ENCODE measurements at regions not wholly inside any gene's neighbourhood (a gene's known extent, or its start where the extent isn't known, plus 50 kb on each side); places are given as distances from the start of the nearest gene placed in this dataset.
A peak's percentile ranks its signal among the peaks of the same experiment; 100 is the strongest.

DNA sequence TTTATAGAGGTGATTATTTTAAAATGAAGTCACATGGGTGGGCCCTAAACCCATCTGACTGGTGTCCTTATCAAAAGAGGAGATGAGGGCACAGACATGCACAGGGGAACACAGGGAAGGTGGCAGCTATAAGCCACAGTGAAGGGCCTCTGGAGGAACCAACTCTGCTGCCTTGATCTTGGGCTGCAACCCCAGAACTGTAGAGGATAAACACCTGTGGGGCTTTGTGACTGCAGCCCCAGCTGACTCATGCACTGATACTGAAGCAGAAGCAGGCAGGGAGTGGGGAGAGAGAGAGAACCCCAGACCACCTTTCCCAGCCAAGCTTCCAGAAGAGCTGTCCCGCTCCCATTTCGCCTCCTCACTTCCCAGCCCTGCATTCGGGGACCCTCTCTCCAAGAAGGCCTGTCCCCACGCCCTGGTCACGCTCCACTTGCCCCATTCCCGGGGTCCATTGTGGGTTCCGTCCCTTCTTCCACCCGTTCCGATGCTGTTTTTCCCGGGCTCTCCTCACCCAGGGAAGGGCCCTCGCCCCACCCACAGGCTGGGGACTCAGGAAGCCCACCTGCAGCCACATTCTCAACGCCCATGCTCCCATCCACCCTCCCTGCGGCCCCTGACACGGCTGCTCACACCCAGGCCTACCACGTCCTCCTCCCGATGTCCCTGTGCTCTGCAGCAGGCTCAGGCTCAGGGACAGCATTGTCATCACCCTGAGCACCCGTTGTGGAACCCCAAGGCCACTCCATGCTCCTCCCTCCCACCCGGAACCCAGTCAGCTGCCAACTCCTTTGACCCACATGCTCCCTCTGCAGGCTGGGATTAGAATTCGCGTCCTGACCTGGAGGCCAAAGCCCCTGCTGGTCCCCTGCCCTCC lies 90.8 kb upstream of the SHANK2 start:
- peak; percentile 6 for DNase-seq

GRCh38 chr11:71342116-71342515 lies 89.7 kb upstream of the SHANK2 start:
- no peaks in the 10 kb centered on the region for H3K36me3 Mint-ChIP-seq
- H3K9me3 Mint-ChIP-seq = no peaks in the 10 kb centered on the region
- H3K27me3 Mint-ChIP-seq = peaks cover 3% of the 10 kb centered on the region
- no peak for DNase-seq
- H3K4me3 Mint-ChIP-seq = no peak overlapping the region
- no peak overlapping the region for H3K27ac Mint-ChIP-seq
- no peaks in the 10 kb centered on the region for H3K4me1 Mint-ChIP-seq

More for the DNA sequence above, 90.8 kb upstream of the SHANK2 start:
- no peak overlapping the region for H3K27ac Mint-ChIP-seq
- no peaks in the 10 kb centered on the region for H3K9me3 Mint-ChIP-seq
- H3K27me3 Mint-ChIP-seq = peaks cover 3% of the 10 kb centered on the region
- H3K36me3 Mint-ChIP-seq = no peaks in the 10 kb centered on the region
- H3K4me3 Mint-ChIP-seq = no peak overlapping the region
- no peaks in the 10 kb centered on the region for H3K4me1 Mint-ChIP-seq

DNA sequence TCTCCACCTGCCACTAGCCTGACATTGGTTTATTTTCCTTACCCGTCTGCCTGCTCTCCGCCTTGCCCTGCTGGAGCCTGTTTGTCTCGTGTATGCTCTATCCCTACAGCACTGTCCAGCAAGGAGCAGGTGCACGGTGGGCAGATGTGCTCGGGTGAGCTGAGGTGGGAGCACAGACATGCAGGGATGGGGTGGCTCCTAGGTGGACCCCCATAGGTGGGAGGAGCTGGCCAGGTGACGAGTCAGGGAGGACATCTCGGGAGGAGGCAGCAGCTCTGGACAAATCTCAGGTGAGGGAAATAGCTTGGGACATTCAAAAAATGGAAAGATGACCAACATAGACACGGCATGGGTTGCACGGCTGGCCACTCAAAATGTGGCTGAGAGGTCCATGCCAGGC lies 89.2 kb upstream of the SHANK2 start:
- no peaks in the 10 kb centered on the region for H3K4me1 Mint-ChIP-seq
- H3K27me3 Mint-ChIP-seq = peaks cover 3% of the 10 kb centered on the region
- no peak overlapping the region for H3K27ac Mint-ChIP-seq
- no peak for DNase-seq
- H3K36me3 Mint-ChIP-seq = no peaks in the 10 kb centered on the region
- H3K9me3 Mint-ChIP-seq = no peaks in the 10 kb centered on the region
- no peak overlapping the region for H3K4me3 Mint-ChIP-seq

DNA sequence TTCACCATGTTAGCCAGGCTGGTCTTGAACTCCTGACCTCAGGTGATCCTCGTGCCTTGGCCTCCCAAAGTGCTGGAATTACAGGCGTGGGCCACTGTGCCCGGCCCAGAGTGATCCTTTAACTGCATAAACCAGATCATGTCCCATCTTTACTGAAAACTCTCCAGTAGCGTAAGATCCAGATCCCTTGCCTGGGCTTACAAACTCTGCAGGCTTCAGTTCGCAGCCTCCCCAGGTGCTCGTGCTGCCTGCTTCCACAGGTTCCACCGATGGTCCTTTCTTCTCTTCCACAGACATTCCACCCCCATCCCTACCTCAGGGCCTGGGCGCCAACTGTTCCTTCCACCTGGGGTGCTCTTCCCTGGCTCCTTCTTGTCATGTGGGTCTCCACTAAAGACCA lies 88.8 kb upstream of the SHANK2 start:
- Mint-ChIP-seq H3K9me3 (no peaks in the 10 kb centered on the region), H3K4me3 (no peak overlapping the region), H3K27ac (no peak overlapping the region), H3K27me3 (peaks cover 3% of the 10 kb centered on the region), H3K36me3 (no peaks in the 10 kb centered on the region), H3K4me1 (no peaks in the 10 kb centered on the region)
- DNase-seq = no peak

- DNase-seq = no peak
- Mint-ChIP-seq H3K4me3 (no peak overlapping the region), H3K27me3 (peaks cover 3% of the 10 kb centered on the region), H3K36me3 (no peaks in the 10 kb centered on the region), H3K4me1 (no peaks in the 10 kb centered on the region), H3K27ac (no peak overlapping the region), H3K9me3 (no peaks in the 10 kb centered on the region)
Observed at GRCh38 chr11:71340086-71340606, 87.8 kb upstream of the SHANK2 start.

DNA sequence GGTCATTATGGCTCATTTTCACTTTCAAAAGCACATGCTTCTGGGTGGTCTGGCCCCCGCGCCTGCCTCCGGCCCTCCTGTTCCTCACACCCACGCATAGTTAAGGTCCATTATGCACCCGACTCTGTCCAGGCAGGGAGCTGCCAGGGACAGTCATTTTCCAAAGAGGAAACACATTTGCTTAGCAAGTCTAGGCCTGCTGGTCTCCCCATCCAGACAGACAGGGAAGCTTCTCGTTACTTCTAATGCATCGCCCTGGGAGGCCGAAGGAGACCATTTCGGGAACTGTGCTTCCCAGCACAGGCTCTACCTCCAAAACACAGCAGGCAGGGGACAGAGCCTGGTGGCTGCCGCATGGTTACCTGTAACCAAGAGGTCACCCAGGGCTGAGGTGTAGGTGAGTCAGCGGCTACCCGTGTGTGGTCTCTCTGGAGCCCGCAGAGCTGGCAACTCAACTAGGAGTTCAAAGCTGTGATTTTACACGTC lies 87.1 kb upstream of the SHANK2 start:
- H3K4me3 Mint-ChIP-seq = no peak overlapping the region
- no peak for DNase-seq
- H3K27me3 Mint-ChIP-seq = peaks cover 3% of the 10 kb centered on the region
- H3K9me3 Mint-ChIP-seq = no peaks in the 10 kb centered on the region
- no peak overlapping the region for H3K27ac Mint-ChIP-seq
- H3K4me1 Mint-ChIP-seq = no peaks in the 10 kb centered on the region
- H3K36me3 Mint-ChIP-seq = no peaks in the 10 kb centered on the region

- H3K36me3 Mint-ChIP-seq = no peaks in the 10 kb centered on the region
- no peaks in the 10 kb centered on the region for H3K4me1 Mint-ChIP-seq
- no peak overlapping the region for H3K27ac Mint-ChIP-seq
- DNase-seq = no peak
- H3K27me3 Mint-ChIP-seq = peaks cover 2% of the 10 kb centered on the region
- H3K4me3 Mint-ChIP-seq = no peak overlapping the region
- H3K9me3 Mint-ChIP-seq = peaks cover 1% of the 10 kb centered on the region
Observed at GRCh38 chr11:71338801-71339395, 86.5 kb upstream of the SHANK2 start.

DNA sequence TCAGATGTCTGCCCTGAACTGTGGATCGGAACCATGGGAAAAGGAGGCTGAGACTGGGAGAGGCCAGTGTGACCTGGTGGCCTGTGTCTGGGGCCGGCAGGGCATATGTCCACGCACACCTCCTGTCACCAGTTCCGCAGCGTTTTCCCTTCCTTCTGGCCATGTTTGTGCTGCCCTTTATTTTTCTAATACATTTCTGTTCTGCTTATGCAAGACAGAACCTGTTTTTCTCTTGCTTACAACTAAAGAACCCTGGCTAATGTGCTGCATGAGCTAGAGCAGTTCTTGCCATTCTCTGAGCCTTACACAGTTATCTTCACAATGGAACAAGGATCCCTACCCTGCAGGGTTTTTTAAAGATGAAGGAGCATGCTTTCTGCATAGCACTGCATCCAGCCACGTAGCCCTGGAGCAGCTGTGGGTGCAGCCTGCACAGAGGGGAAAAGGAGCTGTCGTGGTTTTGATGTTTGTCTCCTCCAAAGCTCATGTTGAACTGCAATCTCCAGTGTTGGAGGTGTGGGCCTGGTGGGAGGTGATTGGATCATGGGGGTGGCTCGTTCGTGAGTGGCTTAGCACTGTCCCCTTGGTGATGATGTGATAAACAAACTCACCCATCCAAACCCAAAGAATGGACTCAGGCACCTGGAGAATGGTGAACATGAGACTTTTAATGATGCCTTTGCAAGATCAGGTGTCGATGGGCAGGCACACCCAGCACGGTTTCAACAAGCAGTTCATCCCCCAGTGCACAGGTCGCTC lies 84.8 kb upstream of the SHANK2 start:
- H3K4me3 Mint-ChIP-seq = no peak overlapping the region
- peaks cover 3% of the 10 kb centered on the region for H3K36me3 Mint-ChIP-seq
- H3K27ac Mint-ChIP-seq = no peak overlapping the region
- H3K27me3 Mint-ChIP-seq = no peaks in the 10 kb centered on the region
- no peak for DNase-seq
- peaks cover 8% of the 10 kb centered on the region for H3K9me3 Mint-ChIP-seq
- H3K4me1 Mint-ChIP-seq = no peaks in the 10 kb centered on the region

GRCh38 chr11:71336176-71336995 lies 84.0 kb upstream of the SHANK2 start:
- H3K9me3 Mint-ChIP-seq = peaks cover 8% of the 10 kb centered on the region
- H3K4me3 Mint-ChIP-seq = no peak overlapping the region
- no peak for DNase-seq
- H3K27me3 Mint-ChIP-seq = no peaks in the 10 kb centered on the region
- peaks cover 3% of the 10 kb centered on the region for H3K36me3 Mint-ChIP-seq
- H3K27ac Mint-ChIP-seq = no peak overlapping the region
- H3K4me1 Mint-ChIP-seq = no peaks in the 10 kb centered on the region

DNA sequence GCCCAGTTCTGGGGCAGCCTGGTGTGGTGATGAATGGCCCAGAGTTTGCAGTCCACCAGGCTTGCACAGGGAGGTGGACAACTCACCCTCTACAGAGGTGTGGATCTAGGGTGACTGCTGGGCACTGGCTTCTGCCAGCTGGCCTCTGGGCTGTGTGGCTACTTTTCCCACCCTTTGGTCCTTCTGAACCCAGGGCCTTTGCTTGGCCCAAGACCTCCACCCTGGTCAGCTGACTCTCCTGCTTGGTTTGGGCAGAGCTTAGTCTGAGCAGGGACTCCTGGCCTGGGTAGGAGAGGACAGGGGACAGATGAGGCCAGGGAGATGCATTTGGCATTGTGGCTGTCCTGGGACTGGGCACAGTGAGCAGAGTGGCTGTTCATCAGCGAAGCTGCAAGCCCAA lies 83.0 kb upstream of the SHANK2 start:
- DNase-seq = no peak
- Mint-ChIP-seq H3K27me3 (no peaks in the 10 kb centered on the region), H3K4me3 (no peak overlapping the region), H3K9me3 (peaks cover 8% of the 10 kb centered on the region), H3K4me1 (no peaks in the 10 kb centered on the region), H3K27ac (no peak overlapping the region), H3K36me3 (peaks cover 3% of the 10 kb centered on the region)

- Mint-ChIP-seq H3K4me3 (no peak overlapping the region), H3K4me1 (no peaks in the 10 kb centered on the region), H3K9me3 (peaks cover 8% of the 10 kb centered on the region), H3K36me3 (peaks cover 3% of the 10 kb centered on the region), H3K27me3 (no peaks in the 10 kb centered on the region), H3K27ac (no peak overlapping the region)
- no peak for DNase-seq
Observed at GRCh38 chr11:71334191-71334590, 81.8 kb upstream of the SHANK2 start.

DNA sequence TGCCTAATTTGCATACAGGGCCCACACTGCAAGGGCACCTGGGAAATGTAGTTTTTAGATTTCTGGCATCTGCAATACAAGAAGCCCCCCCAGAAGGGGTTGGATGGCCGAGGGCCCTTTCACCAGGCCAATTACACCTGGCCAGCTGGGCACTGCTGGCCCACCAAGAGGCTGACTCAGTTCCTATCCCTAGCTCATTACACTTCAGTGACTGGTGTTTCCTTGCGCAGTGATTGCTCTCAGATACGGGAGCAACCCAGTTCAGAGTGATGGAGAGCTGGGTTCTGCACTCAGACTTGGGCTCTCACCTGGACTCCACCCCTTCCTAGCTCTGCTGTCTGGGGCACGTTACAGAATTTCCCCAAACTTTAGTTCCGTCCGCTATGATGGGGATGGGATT lies 81.1 kb upstream of the SHANK2 start:
- no peak for DNase-seq
- H3K4me3 Mint-ChIP-seq = no peak overlapping the region
- no peaks in the 10 kb centered on the region for H3K27me3 Mint-ChIP-seq

DNA sequence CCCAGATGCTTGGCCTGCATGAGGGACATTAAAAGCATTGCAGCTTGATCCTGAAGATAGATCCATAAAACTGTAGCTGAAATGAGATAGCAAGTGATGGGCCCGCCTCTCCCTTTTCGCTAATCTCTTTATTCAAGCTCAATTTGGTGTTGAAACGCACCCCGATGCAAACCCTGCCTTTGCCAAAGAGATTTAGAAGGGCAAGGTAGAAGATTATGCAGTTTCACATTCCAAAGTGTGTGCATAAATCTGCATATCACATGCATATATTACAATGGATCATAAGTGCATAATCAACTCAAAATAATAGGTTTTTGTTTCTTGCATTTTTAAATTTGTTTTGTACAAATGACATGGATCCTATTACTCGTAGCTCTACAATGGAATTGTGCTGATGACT lies 80.1 kb upstream of the SHANK2 start:
- Mint-ChIP-seq H3K9me3 (peaks cover 8% of the 10 kb centered on the region), H3K27me3 (no peaks in the 10 kb centered on the region), H3K27ac (no peak overlapping the region), H3K36me3 (peaks cover 3% of the 10 kb centered on the region), H3K4me3 (no peak overlapping the region), H3K4me1 (no peaks in the 10 kb centered on the region)
- no peak for DNase-seq

More for the DNA sequence above, 81.1 kb upstream of the SHANK2 start:
- Mint-ChIP-seq H3K4me1 (no peaks in the 10 kb centered on the region), H3K36me3 (peaks cover 3% of the 10 kb centered on the region), H3K27ac (no peak overlapping the region), H3K9me3 (peaks cover 8% of the 10 kb centered on the region)

GRCh38 chr11:71332046-71332445 lies 79.7 kb upstream of the SHANK2 start:
- no peak for DNase-seq
- H3K27me3 Mint-ChIP-seq = no peaks in the 10 kb centered on the region
- H3K36me3 Mint-ChIP-seq = peaks cover 3% of the 10 kb centered on the region
- no peaks in the 10 kb centered on the region for H3K4me1 Mint-ChIP-seq
- peaks cover 8% of the 10 kb centered on the region for H3K9me3 Mint-ChIP-seq
- H3K27ac Mint-ChIP-seq = no peak overlapping the region
- H3K4me3 Mint-ChIP-seq = no peak overlapping the region
